RWPE1 (cell line): ENCODE measurements at regions not wholly inside any gene's neighbourhood (a gene's known extent, or its start where the extent isn't known, plus 50 kb on each side); places are given as distances from the start of the nearest gene placed in this dataset.
"Not testable (repeated sequence)": the region's sequence is repeated elsewhere in the genome, so short reads cannot be mapped to it uniquely, and the experiment has no call there.

ENCODE experiments used
- CTCF ChIA-PET: fragments of 350-600 bp; sonication (Branson Sonifier 250); formaldehyde crosslinking; extraction: SDS; loops from one replicate; lab custom pipeline; 2021; lab: Yijun Ruan, JAX
- POLR2A ChIA-PET: fragments of 400-600 bp; formaldehyde crosslinking; extraction: SDS; loops from one replicate; lab custom pipeline; 2020; ENCODE audit warnings: antibody characterized with exemption; ENCODE audit not compliant: low non-redundant PET; lab: Yijun Ruan, JAX
- DNase-seq: peaks from one replicate; pipeline ENCODE4 v3.0.0; 2012; ENCODE audit warnings: low spot score
- H3K27ac ChIP-seq: fragments of 450-650 bp; 2 replicates; pipeline ENCODE4 v1.5.1; 2017
- CTCF ChIP-seq: fragments of 450-650 bp; conservative IDR thresholded peaks from 2 replicates; pipeline ENCODE4 v1.5.1; 2017; ENCODE audit warnings: low read depth, mild to moderate bottlenecking

DNA sequence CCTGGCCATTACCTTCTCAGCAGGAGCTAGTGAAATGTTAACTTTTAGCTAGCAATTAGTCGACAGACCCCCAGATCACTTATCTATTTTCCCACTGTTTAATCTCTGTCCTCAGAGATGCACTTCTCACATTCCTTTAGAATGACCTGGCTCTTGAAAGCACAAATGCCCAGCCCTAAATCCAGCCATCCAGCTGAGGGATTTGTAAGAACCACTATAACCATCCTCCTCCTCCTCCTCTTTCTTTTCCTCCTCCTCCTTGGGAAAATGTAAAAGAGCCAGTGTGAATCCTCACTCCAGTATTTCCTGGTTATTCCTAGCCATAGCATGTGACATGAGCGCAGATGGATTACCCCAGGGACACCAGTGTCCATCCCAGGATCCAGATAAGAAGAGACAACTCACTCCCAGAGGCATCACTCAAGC lies 124.3 kb downstream of the ENC1 start:
- no peak for DNase-seq
- ChIA-PET POLR2A (no interaction called here), CTCF (interaction anchor here (0.5 to 0.9 kb wide), 2 partner anchors 104 to 242 kb away, joined by 4 read pairs; no protein-coding TSS in a partner anchor)
- H3K27ac ChIP-seq: no peak overlapping the region
- TF ChIP-seq CTCF: no peak

GRCh38 chr5:74514888-74515551 lies 125.5 kb downstream of the ENC1 start:
- no peak for DNase-seq
- CTCF ChIA-PET: no interaction called here
- POLR2A ChIA-PET: no interaction called here
- no peak overlapping the region for H3K27ac ChIP-seq
- no peak for TF ChIP-seq CTCF

- H3K27ac ChIP-seq, POLR2A ChIA-PET, DNase-seq: not testable (repeated sequence)
- CTCF ChIA-PET: interaction anchor here (0.5 kb wide), 1 partner anchor 120 kb away, joined by 4 read pairs; no protein-coding TSS in a partner anchor
Observed at GRCh38 chr5:74511770-74512169, 128.8 kb downstream of the ENC1 start.

DNA sequence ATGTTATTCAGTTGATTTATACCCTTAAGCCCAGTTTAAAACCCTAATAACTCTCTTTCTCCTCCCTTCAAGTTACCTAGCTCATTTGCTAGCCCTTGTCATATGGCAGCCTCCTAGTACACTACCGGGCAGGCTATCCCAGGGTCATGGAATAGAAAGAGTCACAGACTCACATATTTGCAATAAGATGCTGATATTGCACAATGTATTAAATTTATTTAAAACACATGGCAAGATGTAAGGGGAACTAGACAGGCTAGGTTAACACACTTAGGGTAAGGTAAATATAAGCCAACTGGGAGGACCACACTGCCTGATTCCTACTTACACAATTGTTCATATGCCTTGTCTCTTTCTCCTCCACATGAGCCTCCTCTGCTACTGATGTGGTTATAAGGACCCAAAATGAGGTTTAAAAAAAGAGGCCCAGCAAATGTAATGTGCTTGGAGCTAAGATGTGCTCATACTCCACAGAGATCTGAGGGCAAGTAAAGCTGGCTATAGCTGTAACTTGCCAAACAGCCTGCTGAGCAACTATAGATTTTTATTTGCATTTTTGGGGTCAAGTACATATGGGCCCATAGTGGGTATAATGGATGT lies 130.0 kb downstream of the ENC1 start:
- CTCF ChIA-PET: interaction anchor here (0.6 to 0.7 kb wide), 2 partner anchors 312 to 587 kb away, joined by 3 read pairs; no protein-coding TSS in a partner anchor
- DNase-seq: no peak
- no peak for TF ChIP-seq CTCF
- H3K27ac ChIP-seq: no peak overlapping the region
- POLR2A ChIA-PET: no interaction called here

DNA sequence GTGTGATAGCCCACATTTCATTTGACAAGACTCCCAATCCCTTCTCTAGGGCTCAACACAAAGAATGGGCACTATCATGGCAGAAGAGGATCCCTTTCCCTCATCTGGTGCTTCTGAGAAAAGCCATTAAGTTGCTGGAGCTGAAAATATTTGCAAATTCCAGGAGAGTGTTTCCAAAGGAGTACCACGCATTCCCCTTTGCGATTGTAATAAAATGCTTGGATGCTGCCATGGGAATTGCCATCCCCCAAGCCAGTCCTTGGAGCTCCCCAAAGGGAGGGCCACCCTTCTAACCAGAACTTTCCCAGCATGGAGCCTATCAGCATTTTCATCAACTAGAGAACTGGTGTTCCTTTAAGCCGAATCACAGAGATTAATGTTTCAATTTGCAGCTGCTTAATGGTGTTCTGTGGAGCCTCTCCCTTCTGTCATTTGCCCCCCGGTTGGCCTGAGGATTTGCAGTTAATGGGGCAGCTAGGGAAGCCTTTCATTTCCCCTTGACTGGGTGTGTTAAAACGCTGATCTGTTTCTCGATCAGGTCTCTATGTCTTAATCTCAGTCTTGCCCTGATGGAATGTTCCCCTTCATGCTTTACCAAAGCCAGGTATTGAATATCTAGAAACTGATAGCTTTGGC lies 133.0 kb downstream of the ENC1 start:
- CTCF ChIA-PET: interaction anchor here (1.1 kb wide), 1 partner anchor 33 kb away, joined by 3 read pairs; no protein-coding TSS in a partner anchor
- no peak overlapping the region for H3K27ac ChIP-seq
- POLR2A ChIA-PET: no interaction called here
- no peak for TF ChIP-seq CTCF
- no peak for DNase-seq

DNA sequence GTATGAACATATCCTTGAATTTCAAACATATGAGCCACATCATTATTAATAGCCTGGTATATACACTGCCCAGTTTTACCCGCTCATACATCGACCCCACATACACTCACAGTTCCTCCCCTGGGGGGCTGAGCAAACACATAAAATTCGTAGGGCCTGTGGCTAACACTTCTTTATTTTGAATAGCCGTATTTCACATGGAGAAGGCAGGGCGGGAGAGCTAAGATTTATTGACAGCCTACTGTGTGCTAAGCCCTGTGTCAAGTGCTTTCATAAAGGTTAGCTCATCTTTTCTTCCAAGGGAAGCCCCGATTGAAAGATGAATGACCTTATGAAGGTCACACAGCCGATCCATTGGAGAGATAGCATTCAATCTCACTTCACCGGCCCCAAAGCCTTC lies 134.4 kb downstream of the ENC1 start:
- no peak for DNase-seq
- H3K27ac ChIP-seq: no peak overlapping the region
- ChIA-PET CTCF (interaction anchor here (0.6 to 1.1 kb wide), 3 partner anchors 16 to 92 kb away, joined by 3 to 4 read pairs (median 4); no protein-coding TSS in a partner anchor), POLR2A (no interaction called here)
- no peak for TF ChIP-seq CTCF
